ENCODE measurements at regions not wholly inside any gene's neighbourhood (a gene's known extent, or its start where the extent isn't known, plus 50 kb on each side); places are given as distances from the start of the nearest gene placed in this dataset.
A peak's percentile ranks its signal among the peaks of the same experiment; 100 is the strongest.

- TF ChIP-seq, protein P1, sequence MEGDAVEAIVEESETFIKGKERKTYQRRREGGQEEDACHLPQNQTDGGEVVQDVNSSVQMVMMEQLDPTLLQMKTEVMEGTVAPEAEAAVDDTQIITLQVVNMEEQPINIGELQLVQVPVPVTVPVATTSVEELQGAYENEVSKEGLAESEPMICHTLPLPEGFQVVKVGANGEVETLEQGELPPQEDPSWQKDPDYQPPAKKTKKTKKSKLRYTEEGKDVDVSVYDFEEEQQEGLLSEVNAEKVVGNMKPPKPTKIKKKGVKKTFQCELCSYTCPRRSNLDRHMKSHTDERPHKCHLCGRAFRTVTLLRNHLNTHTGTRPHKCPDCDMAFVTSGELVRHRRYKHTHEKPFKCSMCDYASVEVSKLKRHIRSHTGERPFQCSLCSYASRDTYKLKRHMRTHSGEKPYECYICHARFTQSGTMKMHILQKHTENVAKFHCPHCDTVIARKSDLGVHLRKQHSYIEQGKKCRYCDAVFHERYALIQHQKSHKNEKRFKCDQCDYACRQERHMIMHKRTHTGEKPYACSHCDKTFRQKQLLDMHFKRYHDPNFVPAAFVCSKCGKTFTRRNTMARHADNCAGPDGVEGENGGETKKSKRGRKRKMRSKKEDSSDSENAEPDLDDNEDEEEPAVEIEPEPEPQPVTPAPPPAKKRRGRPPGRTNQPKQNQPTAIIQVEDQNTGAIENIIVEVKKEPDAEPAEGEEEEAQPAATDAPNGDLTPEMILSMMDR (IDR thresholded peaks at IDR 0.05), result no peak
- no peak overlapping the region for H3K4me3 ChIP-seq
- intact Hi-C loops (cut with DNase I), result loop anchor here in 1 of 2 donors (2.0 kb wide), 1 partner anchor 69 kb away; no protein-coding TSS in a partner anchor
- 88 to 89% (median 88%) methylated on average over 11 of the region's 11 CpGs for WGBS, 3 donors
- H3K27ac ChIP-seq, result no peak overlapping the region
- no peaks in the 10 kb centered on the region for H3K4me1 ChIP-seq
- ATAC-seq (no peak), DNase-seq (peak in 1 of 2 donors; percentile 60)
- no peaks in the 10 kb centered on the region for H3K27me3 ChIP-seq (ENCODE audit: insufficient read depth in 3 of 3, low read length in 2 of 3)
- no peaks in the 10 kb centered on the region for H3K36me3 ChIP-seq (ENCODE audit: insufficient read depth in 1 of 2, low read depth in 1 of 2)
- no peaks in the 10 kb centered on the region for H3K9me3 ChIP-seq
Observed at GRCh38 chr5:135127439-135128240, 93.6 kb upstream of the PITX1 start.

- TF ChIP-seq, protein P1 (IDR thresholded peaks at IDR 0.05), result no peak
- DNase-seq (no peak), ATAC-seq (no peak)
- intact Hi-C loops (cut with DNase I), result no loop called here
- no peak overlapping the region for H3K4me3 ChIP-seq
- 77 to 82% (median 77%) methylated on average over 14 of the region's 14 CpGs for WGBS, 3 donors
- no peaks in the 10 kb centered on the region for H3K4me1 ChIP-seq
- no peaks in the 10 kb centered on the region for H3K36me3 ChIP-seq (ENCODE audit: insufficient read depth in 1 of 2, low read depth in 1 of 2)
- H3K27ac ChIP-seq, result no peak overlapping the region
- no peaks in the 10 kb centered on the region for H3K27me3 ChIP-seq (ENCODE audit: insufficient read depth in 3 of 3, low read length in 2 of 3)
- H3K9me3 ChIP-seq, result no peaks in the 10 kb centered on the region
Observed at GRCh38 chr5:135126688-135127438, 92.8 kb upstream of the PITX1 start.

DNA sequence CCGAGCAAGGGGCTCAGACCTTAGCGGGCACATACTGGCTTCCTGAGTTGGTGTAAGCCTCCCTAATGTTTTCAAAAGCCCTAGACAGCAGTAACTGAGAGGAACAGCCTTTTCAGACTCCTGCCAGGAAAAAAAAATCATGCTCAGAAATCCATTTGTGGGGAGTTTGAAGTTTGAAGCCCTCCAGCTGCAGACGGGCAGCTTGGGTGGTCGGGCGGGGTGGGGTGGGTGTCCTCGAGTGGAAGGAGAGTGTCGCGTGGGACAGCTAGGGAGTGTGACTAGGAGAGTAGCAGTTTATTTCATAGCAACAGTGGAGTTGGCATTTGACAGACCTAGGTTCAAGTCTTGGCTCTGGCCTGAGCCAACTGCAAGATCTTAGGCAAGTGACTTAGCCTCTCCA lies 90.7 kb upstream of the PITX1 start:
- ATAC-seq (no peak), DNase-seq (no peak)
- intact Hi-C loops (cut with DNase I), result no loop called here
- no peaks in the 10 kb centered on the region for H3K9me3 ChIP-seq
- no peaks in the 10 kb centered on the region for H3K36me3 ChIP-seq (ENCODE audit: insufficient read depth in 1 of 2, low read depth in 1 of 2)
- 56 to 76% (median 57%) methylated on average over 8 of the region's 8 CpGs for WGBS, 3 donors
- no peak overlapping the region for H3K27ac ChIP-seq
- no peaks in the 10 kb centered on the region for H3K27me3 ChIP-seq (ENCODE audit: insufficient read depth in 3 of 3, low read length in 2 of 3)
- H3K4me3 ChIP-seq, result no peak overlapping the region
- H3K4me1 ChIP-seq, result no peaks in the 10 kb centered on the region
- TF ChIP-seq, protein P1 (IDR thresholded peaks at IDR 0.05), result no peak

DNA sequence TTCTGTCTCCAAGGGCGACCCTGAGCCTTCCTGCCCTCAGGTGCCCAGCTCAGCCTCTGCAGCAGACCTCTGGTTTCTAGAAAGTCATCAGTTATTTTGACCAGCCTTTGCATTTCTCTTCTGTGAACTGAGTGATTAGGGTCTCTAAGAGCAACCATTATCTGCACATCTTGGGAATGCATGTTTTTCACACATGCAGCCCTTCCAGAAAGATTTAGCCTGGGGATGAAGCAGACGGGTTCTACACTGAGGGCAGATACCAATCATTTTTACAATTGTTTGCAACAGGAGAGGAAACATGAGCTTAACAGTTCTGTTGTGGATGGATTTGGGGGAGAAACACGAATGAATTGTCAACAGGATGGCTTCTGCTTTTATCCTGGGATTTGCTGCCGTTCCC lies 90.1 kb upstream of the PITX1 start:
- Histone ChIP-seq H3K27me3 (ENCODE audit: insufficient read depth in 3 of 3, low read length in 2 of 3) (no peaks in the 10 kb centered on the region), H3K9me3 (no peaks in the 10 kb centered on the region), H3K27ac (no peak overlapping the region), H3K4me3 (no peak overlapping the region), H3K36me3 (ENCODE audit: insufficient read depth in 1 of 2, low read depth in 1 of 2) (no peaks in the 10 kb centered on the region), H3K4me1 (no peaks in the 10 kb centered on the region)
- DNase-seq (no peak), ATAC-seq (no peak)
- 49 to 57% (median 57%) methylated on average over 4 of the region's 4 CpGs for WGBS, 3 donors
- intact Hi-C loops (cut with DNase I), result no loop called here
- TF ChIP-seq, protein P1 (IDR thresholded peaks at IDR 0.05), result no peak

Data from psoas muscle (tissue), 7 donors.